ENCODE measurements at regions not wholly inside any gene's neighbourhood (a gene's known extent, or its start where the extent isn't known, plus 50 kb on each side); places are given as distances from the start of the nearest gene placed in this dataset.

- TF ChIP-seq POLR2A (IDR thresholded peaks at IDR 0.05; ENCODE audit: extremely low read depth, insufficient read length) (no peak), CTCF (IDR thresholded peaks at IDR 0.05; ENCODE audit: low read depth, low read length) (no peak), MAX (IDR thresholded peaks at IDR 0.05; ENCODE audit: low read depth, low read length) (no peak), MYC (IDR thresholded peaks at IDR 0.05; ENCODE audit: low read depth, low read length) (no peak)
- no peak overlapping the region for H3K4me3 ChIP-seq (ENCODE audit: low read depth, low read length)
- DNase-seq (ENCODE audit: low read depth): no peak
These were observed 364.1 kb downstream of the PCNX1 start for GRCh38 chr14:71271166-71271945.

DNA sequence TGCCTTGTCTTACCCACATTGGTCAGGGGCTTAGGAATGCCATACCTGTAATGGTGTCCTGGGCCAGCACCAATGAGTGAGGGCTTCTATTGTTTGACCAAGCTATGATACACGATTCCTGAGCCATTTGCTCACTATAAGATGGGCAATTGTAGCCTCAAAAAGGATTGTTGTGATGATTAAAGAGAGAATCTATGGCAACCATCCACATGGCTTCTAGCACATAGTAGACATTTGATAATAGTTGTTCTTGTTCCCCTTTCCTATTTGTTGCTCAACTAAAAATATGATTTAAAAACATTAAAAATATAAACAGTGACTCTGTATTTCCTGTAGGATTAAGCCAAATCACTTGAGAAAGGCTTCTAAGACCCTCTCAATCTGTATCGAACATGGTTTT lies 366.1 kb downstream of the PCNX1 start:
- DNase-seq (ENCODE audit: low read depth): no peak
- TF ChIP-seq MYC (IDR thresholded peaks at IDR 0.05; ENCODE audit: low read depth, low read length): no peak
- no peak for TF ChIP-seq MAX (IDR thresholded peaks at IDR 0.05; ENCODE audit: low read depth, low read length)
- no peak for TF ChIP-seq POLR2A (IDR thresholded peaks at IDR 0.05; ENCODE audit: extremely low read depth, insufficient read length)
- TF ChIP-seq CTCF (IDR thresholded peaks at IDR 0.05; ENCODE audit: low read depth, low read length): no peak
- no peak overlapping the region for H3K4me3 ChIP-seq (ENCODE audit: low read depth, low read length)

DNA sequence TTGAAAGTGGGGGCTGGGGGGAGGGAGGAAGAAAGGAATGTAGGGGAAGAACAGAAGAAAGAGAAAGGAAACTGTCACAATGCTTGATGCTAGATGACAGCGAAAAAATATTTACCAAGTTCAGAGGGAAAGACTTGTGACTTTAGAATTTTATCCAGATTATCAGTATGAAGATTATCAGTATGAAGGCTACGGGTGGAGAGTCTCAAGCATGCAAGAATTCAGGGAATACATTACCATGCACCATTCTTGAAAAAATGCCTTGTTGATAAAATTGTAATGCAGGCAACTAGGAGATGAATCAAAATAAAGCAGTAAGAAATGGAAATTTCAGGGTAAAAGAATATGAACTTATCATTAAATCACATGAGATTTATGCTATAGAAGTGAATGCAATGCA lies 376.8 kb downstream of the PCNX1 start:
- H3K4me3 ChIP-seq (ENCODE audit: low read depth, low read length): no peak overlapping the region
- DNase-seq (ENCODE audit: low read depth): no peak
- TF ChIP-seq CTCF (IDR thresholded peaks at IDR 0.05; ENCODE audit: low read depth, low read length) (no peak), POLR2A (IDR thresholded peaks at IDR 0.05; ENCODE audit: extremely low read depth, insufficient read length) (no peak), MYC (IDR thresholded peaks at IDR 0.05; ENCODE audit: low read depth, low read length) (no peak), MAX (IDR thresholded peaks at IDR 0.05; ENCODE audit: low read depth, low read length) (no peak)

DNA sequence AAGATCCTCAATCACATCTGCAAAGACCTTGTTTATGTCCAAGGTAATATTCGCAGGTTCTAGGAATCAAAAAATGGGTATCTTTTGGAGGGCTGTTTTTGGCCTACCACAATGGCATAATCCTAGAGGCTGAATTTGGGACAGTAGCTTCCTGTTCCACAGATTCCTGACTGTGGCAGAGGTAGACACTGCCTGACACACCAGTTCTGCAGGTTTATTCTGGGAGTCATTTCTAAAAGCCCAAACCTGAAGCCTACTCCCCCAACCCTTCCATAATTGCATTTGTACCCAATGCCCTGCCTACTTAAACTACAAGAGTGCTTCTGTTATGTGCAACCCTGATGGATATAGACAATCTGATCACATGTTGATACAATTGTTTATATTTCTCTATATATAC lies 378.9 kb downstream of the PCNX1 start:
- DNase-seq (ENCODE audit: low read depth): no peak
- no peak overlapping the region for H3K4me3 ChIP-seq (ENCODE audit: low read depth, low read length)
- no peak for TF ChIP-seq CTCF (IDR thresholded peaks at IDR 0.05; ENCODE audit: low read depth, low read length)
- TF ChIP-seq MAX (IDR thresholded peaks at IDR 0.05; ENCODE audit: low read depth, low read length): no peak
- TF ChIP-seq POLR2A (IDR thresholded peaks at IDR 0.05; ENCODE audit: extremely low read depth, insufficient read length): no peak
- no peak for TF ChIP-seq MYC (IDR thresholded peaks at IDR 0.05; ENCODE audit: low read depth, low read length)

DNA sequence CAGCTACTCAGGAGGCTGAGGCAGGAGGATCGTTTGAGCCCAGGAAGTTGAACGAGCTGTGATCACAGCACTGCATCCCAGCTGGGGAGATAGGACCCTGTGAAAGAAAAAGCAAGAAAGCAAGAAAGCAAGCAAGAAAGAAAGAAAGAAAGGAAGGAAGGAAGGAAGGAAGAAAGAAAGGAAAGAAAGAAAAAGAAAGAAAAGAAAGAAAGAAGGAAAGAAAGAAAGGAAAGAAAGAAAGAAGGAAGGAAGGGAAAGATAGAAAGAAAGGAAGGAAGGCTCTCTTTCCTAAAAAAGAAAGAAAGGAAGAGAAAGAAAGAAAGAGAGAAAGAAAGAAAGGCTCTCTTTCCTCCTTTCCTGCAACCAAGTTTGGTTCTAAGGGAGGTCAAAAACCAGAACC lies 380.3 kb downstream of the PCNX1 start:
- no peak for DNase-seq (ENCODE audit: low read depth)
- TF ChIP-seq CTCF (IDR thresholded peaks at IDR 0.05; ENCODE audit: low read depth, low read length) (no peak), MYC (IDR thresholded peaks at IDR 0.05; ENCODE audit: low read depth, low read length) (no peak), MAX (IDR thresholded peaks at IDR 0.05; ENCODE audit: low read depth, low read length) (no peak), POLR2A (IDR thresholded peaks at IDR 0.05; ENCODE audit: extremely low read depth, insufficient read length) (no peak)
- H3K4me3 ChIP-seq (ENCODE audit: low read depth, low read length): no peak overlapping the region

Measured in NB4 (cell line).